ENCODE measurements at regions not wholly inside any gene's neighbourhood (a gene's known extent, or its start where the extent isn't known, plus 50 kb on each side); places are given as distances from the start of the nearest gene placed in this dataset.

GRCh38 chr7:156117542-156118247 is 305.4 kb upstream of the SHH start:
- H3K4me3 ChIP-seq (replicated peaks in 1 of 2; ENCODE audit: low read depth in 2 of 2, low read length in 2 of 2), result no peak overlapping the region
- TF ChIP-seq CTCF (IDR thresholded peaks at IDR 0.05; ENCODE audit: low read depth, low read length), result no peak
- peak in 1 of 2 donors; percentile 0 for DNase-seq (ENCODE audit: low read depth in 2 of 2)

- no peak for TF ChIP-seq CTCF (IDR thresholded peaks at IDR 0.05; ENCODE audit: low read depth, low read length)
- no peak overlapping the region for H3K4me3 ChIP-seq (replicated peaks in 1 of 2; ENCODE audit: low read depth in 2 of 2, low read length in 2 of 2)
- DNase-seq (ENCODE audit: low read depth in 2 of 2), result no peak
Observed at GRCh38 chr7:156116514-156117215, 304.4 kb upstream of the SHH start.

- TF ChIP-seq CTCF (IDR thresholded peaks at IDR 0.05; ENCODE audit: low read depth, low read length), result no peak
- H3K4me3 ChIP-seq (replicated peaks in 1 of 2; ENCODE audit: low read depth in 2 of 2, low read length in 2 of 2), result no peak overlapping the region
- no peak for DNase-seq (ENCODE audit: low read depth in 2 of 2)
Observed at GRCh38 chr7:156115582-156115981, 303.3 kb upstream of the SHH start.

- H3K4me3 ChIP-seq (replicated peaks in 1 of 2; ENCODE audit: low read depth in 2 of 2, low read length in 2 of 2), result no peak overlapping the region
- no peak for TF ChIP-seq CTCF (IDR thresholded peaks at IDR 0.05; ENCODE audit: low read depth, low read length)
- DNase-seq (ENCODE audit: low read depth in 2 of 2), result no peak
Observed at GRCh38 chr7:156113731-156114130, 301.5 kb upstream of the SHH start.

GRCh38 chr7:156109988-156110387 is 297.7 kb upstream of the SHH start:
- no peak for TF ChIP-seq CTCF (IDR thresholded peaks at IDR 0.05; ENCODE audit: low read depth, low read length)
- no peak overlapping the region for H3K4me3 ChIP-seq (replicated peaks in 1 of 2; ENCODE audit: low read depth in 2 of 2, low read length in 2 of 2)
- no peak for DNase-seq (ENCODE audit: low read depth in 2 of 2)

GRCh38 chr7:156109076-156109475 is 296.8 kb upstream of the SHH start:
- no peak for TF ChIP-seq CTCF (IDR thresholded peaks at IDR 0.05; ENCODE audit: low read depth, low read length)
- H3K4me3 ChIP-seq (replicated peaks in 1 of 2; ENCODE audit: low read depth in 2 of 2, low read length in 2 of 2), result no peak overlapping the region
- DNase-seq (ENCODE audit: low read depth in 2 of 2), result no peak
